ENCODE measurements at regions not wholly inside any gene's neighbourhood (a gene's known extent, or its start where the extent isn't known, plus 50 kb on each side); places are given as distances from the start of the nearest gene placed in this dataset.

DNA sequence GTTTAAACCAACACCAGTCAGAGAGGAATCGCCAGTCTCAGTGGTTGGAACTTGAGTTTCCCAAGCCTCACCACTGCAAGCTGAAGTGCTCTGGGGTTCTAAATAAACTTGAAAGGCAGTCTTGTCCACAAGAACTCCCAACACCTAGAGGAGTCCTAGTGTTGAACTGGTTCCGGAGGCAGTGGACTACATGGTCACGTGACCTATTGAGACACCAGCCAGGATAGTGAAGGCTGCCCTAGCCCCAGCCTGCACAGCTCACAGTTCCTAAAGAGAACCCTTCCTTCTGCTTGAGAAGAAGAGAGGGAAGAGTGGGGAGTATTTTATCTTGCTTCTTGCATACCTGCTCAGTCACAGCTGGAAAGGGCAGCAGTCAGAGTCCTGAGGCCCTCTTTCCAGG, 1012.7 kb upstream of the ADGRL3 start:
- ChIA-PET CTCF (no interaction called here), POLR2A (no interaction called here)
- TF ChIP-seq, protein P1, sequence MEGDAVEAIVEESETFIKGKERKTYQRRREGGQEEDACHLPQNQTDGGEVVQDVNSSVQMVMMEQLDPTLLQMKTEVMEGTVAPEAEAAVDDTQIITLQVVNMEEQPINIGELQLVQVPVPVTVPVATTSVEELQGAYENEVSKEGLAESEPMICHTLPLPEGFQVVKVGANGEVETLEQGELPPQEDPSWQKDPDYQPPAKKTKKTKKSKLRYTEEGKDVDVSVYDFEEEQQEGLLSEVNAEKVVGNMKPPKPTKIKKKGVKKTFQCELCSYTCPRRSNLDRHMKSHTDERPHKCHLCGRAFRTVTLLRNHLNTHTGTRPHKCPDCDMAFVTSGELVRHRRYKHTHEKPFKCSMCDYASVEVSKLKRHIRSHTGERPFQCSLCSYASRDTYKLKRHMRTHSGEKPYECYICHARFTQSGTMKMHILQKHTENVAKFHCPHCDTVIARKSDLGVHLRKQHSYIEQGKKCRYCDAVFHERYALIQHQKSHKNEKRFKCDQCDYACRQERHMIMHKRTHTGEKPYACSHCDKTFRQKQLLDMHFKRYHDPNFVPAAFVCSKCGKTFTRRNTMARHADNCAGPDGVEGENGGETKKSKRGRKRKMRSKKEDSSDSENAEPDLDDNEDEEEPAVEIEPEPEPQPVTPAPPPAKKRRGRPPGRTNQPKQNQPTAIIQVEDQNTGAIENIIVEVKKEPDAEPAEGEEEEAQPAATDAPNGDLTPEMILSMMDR (IDR thresholded peaks at IDR 0.05; ENCODE audit: insufficient read depth, low read depth, low read length) = no peak
- no peaks in the 10 kb centered on the region for H3K36me3 ChIP-seq (ENCODE audit: control insufficient read depth, insufficient read depth, low read length)
- no peaks in the 10 kb centered on the region for H3K27me3 ChIP-seq (ENCODE audit: control insufficient read depth, insufficient read depth, low read length)
- DNase-seq (ENCODE audit: low read depth) = no peak
- H3K4me3 ChIP-seq (ENCODE audit: low read depth, low read length) = no peak overlapping the region

DNA sequence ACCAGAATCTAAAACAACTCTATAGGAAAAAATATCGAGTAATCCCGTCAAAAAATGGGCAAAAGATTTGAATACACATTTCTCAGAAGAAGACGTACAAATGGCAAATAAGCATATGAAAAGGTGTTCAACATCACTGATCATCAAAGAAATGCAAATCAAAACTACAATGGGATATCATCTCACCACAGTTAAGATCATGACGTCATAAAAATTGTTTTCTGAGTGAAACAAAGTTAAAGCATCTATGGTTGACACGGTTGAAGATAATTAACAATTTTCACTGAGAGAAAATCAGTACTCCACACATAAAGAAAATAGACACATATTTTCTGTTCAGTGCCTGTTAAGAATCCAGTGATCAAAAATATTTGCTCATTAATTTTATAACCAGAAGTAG, 1010.8 kb upstream of the ADGRL3 start:
- TF ChIP-seq, protein P1 (IDR thresholded peaks at IDR 0.05; ENCODE audit: insufficient read depth, low read depth, low read length) = no peak
- DNase-seq (ENCODE audit: low read depth) = no peak
- no peaks in the 10 kb centered on the region for H3K27me3 ChIP-seq (ENCODE audit: control insufficient read depth, insufficient read depth, low read length)
- no peak overlapping the region for H3K4me3 ChIP-seq (ENCODE audit: low read depth, low read length)
- POLR2A ChIA-PET = no interaction called here
- CTCF ChIA-PET = no interaction called here
- no peaks in the 10 kb centered on the region for H3K36me3 ChIP-seq (ENCODE audit: control insufficient read depth, insufficient read depth, low read length)

DNA sequence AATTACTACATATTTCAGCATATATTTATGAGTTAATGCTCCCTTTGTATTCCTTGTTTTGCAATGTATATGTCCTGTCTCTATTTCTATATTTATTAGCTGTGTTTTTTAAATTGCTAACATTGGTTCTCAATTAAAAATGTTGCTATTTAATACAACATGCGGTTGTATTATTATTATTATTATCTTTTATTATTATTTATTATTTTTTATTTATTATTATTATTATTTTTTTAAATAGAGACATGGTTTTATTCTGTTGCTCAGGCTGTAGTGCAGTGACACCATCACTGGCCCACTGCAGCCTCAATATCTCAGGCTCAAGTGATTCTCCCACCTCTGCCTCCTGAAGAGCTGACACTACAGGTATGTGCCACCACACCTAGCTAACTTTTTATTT, 1005.9 kb upstream of the ADGRL3 start:
- ChIA-PET POLR2A (no interaction called here), CTCF (no interaction called here)
- no peak overlapping the region for H3K4me3 ChIP-seq (ENCODE audit: low read depth, low read length)
- no peaks in the 10 kb centered on the region for H3K36me3 ChIP-seq (ENCODE audit: control insufficient read depth, insufficient read depth, low read length)
- DNase-seq (ENCODE audit: low read depth) = no peak
- no peaks in the 10 kb centered on the region for H3K27me3 ChIP-seq (ENCODE audit: control insufficient read depth, insufficient read depth, low read length)
- TF ChIP-seq, protein P1 (IDR thresholded peaks at IDR 0.05; ENCODE audit: insufficient read depth, low read depth, low read length) = no peak

DNA sequence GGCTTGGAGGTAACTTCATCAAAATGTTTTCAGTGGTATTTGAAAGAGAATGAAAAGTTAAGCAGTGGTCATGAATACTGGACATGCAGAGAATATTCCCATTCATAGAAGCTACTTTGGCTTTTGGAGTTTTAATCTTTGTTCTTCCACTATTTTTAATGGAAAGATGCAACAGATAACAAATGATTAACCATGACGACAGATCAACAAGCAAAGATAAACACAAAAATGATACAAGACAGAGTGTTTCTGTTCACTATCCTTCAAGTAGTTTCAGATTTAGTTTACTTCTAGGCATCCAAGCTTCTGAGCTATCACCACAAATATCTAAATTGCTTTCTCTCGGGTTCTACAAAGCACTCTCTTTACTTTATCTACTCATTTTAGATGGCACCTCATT, 1004.9 kb upstream of the ADGRL3 start:
- POLR2A ChIA-PET = no interaction called here
- DNase-seq (ENCODE audit: low read depth) = no peak
- CTCF ChIA-PET = no interaction called here
- no peaks in the 10 kb centered on the region for H3K27me3 ChIP-seq (ENCODE audit: control insufficient read depth, insufficient read depth, low read length)
- TF ChIP-seq, protein P1 (IDR thresholded peaks at IDR 0.05; ENCODE audit: insufficient read depth, low read depth, low read length) = no peak
- H3K36me3 ChIP-seq (ENCODE audit: control insufficient read depth, insufficient read depth, low read length) = no peaks in the 10 kb centered on the region
- H3K4me3 ChIP-seq (ENCODE audit: low read depth, low read length) = no peak overlapping the region

DNA sequence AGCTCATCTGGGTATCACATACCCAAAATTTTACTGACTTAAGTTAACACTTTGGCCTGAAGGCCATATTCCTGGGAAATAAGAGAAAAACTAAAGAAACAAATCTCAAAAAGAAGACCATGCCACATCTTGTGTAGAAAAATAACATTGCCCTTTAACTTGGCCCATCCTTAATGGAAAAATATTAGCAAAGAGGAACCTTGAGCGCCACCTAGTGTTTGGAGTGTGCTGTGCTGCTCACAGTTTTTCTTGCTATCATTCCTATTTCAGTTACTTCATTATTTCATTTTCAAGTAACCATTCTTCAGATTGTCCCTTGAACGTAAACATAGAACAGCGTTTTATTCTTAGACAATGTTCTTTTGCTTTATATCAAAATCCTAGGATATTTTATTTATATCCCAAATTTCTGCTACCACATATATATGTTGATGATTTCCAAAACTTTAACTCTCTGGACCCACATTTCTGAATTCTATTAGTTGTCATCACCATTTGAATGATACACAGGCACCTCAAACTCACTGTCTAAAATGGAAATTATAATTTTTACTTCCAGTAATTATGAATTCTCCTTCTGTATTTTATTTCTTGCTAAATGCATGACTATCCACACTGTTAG, 999.0 kb upstream of the ADGRL3 start:
- TF ChIP-seq, protein P1 (IDR thresholded peaks at IDR 0.05; ENCODE audit: insufficient read depth, low read depth, low read length) = peak; percentile 91
- ChIA-PET POLR2A (no interaction called here), CTCF (interaction anchor here (0.5 to 1.1 kb wide), 8 partner anchors 8 to 1352 kb away, joined by 3 to 5 read pairs (median 4); no protein-coding TSS in a partner anchor)
- Histone ChIP-seq H3K4me3 (ENCODE audit: low read depth, low read length) (no peak overlapping the region), H3K36me3 (ENCODE audit: control insufficient read depth, insufficient read depth, low read length) (no peaks in the 10 kb centered on the region), H3K27me3 (ENCODE audit: control insufficient read depth, insufficient read depth, low read length) (no peaks in the 10 kb centered on the region)
- peak; percentile 4 for DNase-seq (ENCODE audit: low read depth)
